K562 (cell line): ENCODE measurements at regions not wholly inside any gene's neighbourhood (a gene's known extent, or its start where the extent isn't known, plus 50 kb on each side); places are given as distances from the start of the nearest gene placed in this dataset.

Experiments used
- ATAC-seq: fragments of 200-7000 bp; cut with Tn5 transposase; 3 replicates; pipeline ENCODE4 v1.9.1; 2020; ENCODE audit warnings: moderate library complexity
- BruUV-seq: library from RNA; stranded (reverse); fragments of 400-500 nt; replicated peaks from 2 replicates; lab custom pipeline; 2021; lab: Mats Ljungman, UMichigan
- CTCF ChIA-PET: fragments of 300-600 bp; formaldehyde crosslinking; extraction: SDS; loops from one replicate; lab custom pipeline; 2021; ENCODE audit warnings: low intra/inter-chr PET ratio; lab: Yijun Ruan, JAX
- POLR2A ChIA-PET: fragments of 300-600, 350-650 bp; sonication (Branson Sonifier 250); formaldehyde crosslinking; extraction: SDS; loops from one replicate; lab custom pipeline; 2021; ENCODE audit warnings: antibody characterized with exemption, inconsistent platforms; lab: Yijun Ruan, JAX
- DNase-seq, 4 experiments: peaks; one replicate each; pipeline versions ENCODE4 v3.0.0 to v3.0.0-alpha.2; 2011 to 2018; ENCODE audit warnings: low spot score in 3 of 4, mixed read lengths in 3 of 4; ENCODE audit errors: extremely low read depth in 1 of 4
- FAIRE-seq: peaks from 2 replicates; lab custom pipeline; 2011; peaks lifted over from hg19 to GRCh38; lab: Jason Lieb, UNC
- H2AFZ ChIP-seq: 2 replicates; pipeline ENCODE4 v1.6.0; 2011; ENCODE audit warnings: low read depth, low read length, control low read depth, inconsistent platforms
- H3K27ac ChIP-seq: fragments of 200-600 bp; 3 replicates; pipeline ENCODE4 v1.8.0; 2011; ENCODE audit warnings: low read depth, mild to moderate bottlenecking, control low read depth, inconsistent platforms, low read length, moderate library complexity, mixed read lengths; ENCODE audit errors: extremely low read depth
- H3K27me3 ChIP-seq, 2 experiments: fragments of 300-600 bp in 1 of 2; 2 replicates in 1 of 2; 3 replicates in 1 of 2; pipeline versions ENCODE4 v1.6.0 to v1.8.0; 2011; ENCODE audit warnings: inconsistent platforms in 2 of 2, low read length in 2 of 2, mild to moderate bottlenecking in 1 of 2, mixed read lengths in 1 of 2, moderate library complexity in 1 of 2; ENCODE audit not compliant: control insufficient read depth in 2 of 2, insufficient read depth in 2 of 2
- H3K36me3 ChIP-seq: fragments of 300-600 bp; 3 replicates; pipeline ENCODE4 v1.8.0; 2011; ENCODE audit warnings: mild to moderate bottlenecking, low read length, inconsistent platforms; ENCODE audit not compliant: control insufficient read depth, insufficient read depth
- H3K4me1 ChIP-seq, 2 experiments: fragments of 200-600 bp in 1 of 2; replicated peaks in 1 of 2; 2 replicates in 1 of 2; 3 replicates in 1 of 2; pipeline versions ENCODE4 v1.5.1 to v1.8.0; 2011; ENCODE audit warnings: inconsistent platforms in 2 of 2, low read length in 2 of 2, mild to moderate bottlenecking in 1 of 2, mixed read lengths in 1 of 2, moderate library complexity in 1 of 2; ENCODE audit not compliant: control insufficient read depth in 2 of 2, insufficient read depth in 2 of 2
- H3K4me2 ChIP-seq: 2 replicates; pipeline ENCODE4 v1.6.1; 2011; ENCODE audit warnings: low read length, control low read depth, inconsistent platforms, mixed read lengths; ENCODE audit not compliant: insufficient read depth
- H3K4me3 ChIP-seq: fragments of 200-600 bp; sonication (generic), shearing (Covaris generic); 2 replicates; pipeline ENCODE4 v1.5.1; 2016; ENCODE audit warnings: control low read depth, inconsistent platforms
- H3K79me2 ChIP-seq: fragments of 200-600 bp; 3 replicates; pipeline ENCODE4 v1.8.0; 2011; ENCODE audit warnings: low read length, inconsistent platforms; ENCODE audit not compliant: control insufficient read depth, insufficient read depth
- H3K9ac ChIP-seq, 2 experiments: 2 replicates each; pipeline versions ENCODE4 v1.6.0 to v1.6.1; 2011; ENCODE audit warnings: low read depth in 2 of 2, low read length in 2 of 2, control low read depth in 1 of 2, inconsistent platforms in 1 of 2, mild to moderate bottlenecking in 1 of 2, mixed read lengths in 1 of 2; ENCODE audit not compliant: insufficient read depth in 1 of 2
- H3K9me1 ChIP-seq: one replicate; pipeline ENCODE4 v1.6.0; 2011; ENCODE audit warnings: inconsistent platforms, mild to moderate bottlenecking, low read length, moderate library complexity; ENCODE audit not compliant: control insufficient read depth, insufficient read depth
- H3K9me3 ChIP-seq: replicated peaks from 2 replicates; pipeline ENCODE4 v1.5.1; 2011; ENCODE audit warnings: low read depth, low read length, inconsistent platforms; ENCODE audit not compliant: control insufficient read depth, insufficient read depth
- H4K20me1 ChIP-seq: replicated peaks from 2 replicates; pipeline ENCODE4 v1.6.1; 2011; ENCODE audit warnings: low read length, inconsistent platforms, mixed read lengths; ENCODE audit not compliant: control insufficient read depth, insufficient read depth
- CTCF ChIP-seq, 3 experiments: IDR thresholded peaks in 2 of 3; conservative IDR thresholded peaks in 1 of 3; 2 replicates each; pipeline ENCODE4 v1.5.1; 2011 to 2012; ENCODE audit warnings: low read length in 3 of 3, mild to moderate bottlenecking in 3 of 3, control low read depth in 2 of 3, improper control_type of control experiment in 1 of 3, inconsistent platforms in 1 of 3, low read depth in 1 of 3, mixed read lengths in 1 of 3, moderate library complexity in 1 of 3; ENCODE audit not compliant: insufficient read depth in 2 of 3
- GATAD2A ChIP-seq: fragments of 450-650 bp; IDR thresholded peaks from 2 replicates; pipeline ENCODE4 v1.6.1; 2017
- KDM2B ChIP-seq: fragments of 250-450 bp; sonication (Bioruptor Pico); IDR thresholded peaks from 2 replicates; pipeline ENCODE4 v1.8.0; 2021; ENCODE audit warnings: mild to moderate bottlenecking, moderate library complexity
- MTA3 ChIP-seq: fragments of 450-650 bp; formaldehyde crosslinking; IDR thresholded peaks from 2 replicates; pipeline ENCODE4 v1.6.1; 2017; ENCODE audit warnings: mild to moderate bottlenecking, borderline replicate concordance
- NR2C1 ChIP-seq, 2 experiments: fragments of 450-650 bp; IDR thresholded peaks; 2 replicates each; pipeline ENCODE4 v1.6.1; 2017; ENCODE audit warnings: mild to moderate bottlenecking in 2 of 2, antibody characterized with exemption in 1 of 2, inconsistent platforms in 1 of 2, missing compliant biosample characterization in 1 of 2, missing genetic modification characterization in 1 of 2
- POLR2B ChIP-seq: fragments of 450-650 bp; IDR thresholded peaks from 2 replicates; pipeline ENCODE4 v1.6.1; 2018; ENCODE audit warnings: low read depth; ENCODE audit not compliant: partially characterized antibody
- POLR2G ChIP-seq: fragments of 200-400 bp; formaldehyde crosslinking; IDR thresholded peaks from 2 replicates; pipeline ENCODE4 v1.6.1; 2017; ENCODE audit warnings: low read depth, mild to moderate bottlenecking, antibody characterized with exemption, low read length, moderate library complexity
- PYGO2 ChIP-seq: fragments of 450-650 bp; IDR thresholded peaks from 2 replicates; pipeline ENCODE4 v1.6.1; 2016; ENCODE audit warnings: mild to moderate bottlenecking, missing genetic modification characterization, moderate library complexity, missing compliant biosample characterization
- RAD51 ChIP-seq: fragments of 450-650 bp; IDR thresholded peaks from 2 replicates; pipeline ENCODE4 v1.7.1; 2016; ENCODE audit warnings: low read depth, mild to moderate bottlenecking, borderline replicate concordance
- SMARCE1 ChIP-seq: fragments of 450-650 bp; IDR thresholded peaks from 2 replicates; pipeline ENCODE4 v1.7.1; 2016; ENCODE audit warnings: mild to moderate bottlenecking
- SRSF3 ChIP-seq: fragments of 200-400 bp; formaldehyde crosslinking; IDR thresholded peaks from 2 replicates; pipeline ENCODE4 v1.6.1; 2016; ENCODE audit warnings: mild to moderate bottlenecking, low read length, moderate library complexity; ENCODE audit not compliant: insufficient read depth
- SUPT5H ChIP-seq: fragments of 450-650 bp; IDR thresholded peaks from 2 replicates; pipeline ENCODE4 v1.6.1; 2016
- ZNF143 ChIP-seq: sonication (generic); formaldehyde crosslinking; IDR thresholded peaks from 2 replicates; pipeline ENCODE4 v1.9.0; 2022; ENCODE audit warnings: mild to moderate bottlenecking, missing genetic modification reagents
- ZNF197 ChIP-seq: fragments of 200-800 bp; sonication (Bioruptor generic); IDR thresholded peaks from 2 replicates; pipeline ENCODE4 v1.6.1; 2016; ENCODE audit warnings: low read depth, missing genetic modification characterization, missing compliant biosample characterization
- ZNF316 ChIP-seq: fragments of 450-650 bp; IDR thresholded peaks from 2 replicates; pipeline ENCODE4 v1.6.1; 2016
- WGBS: fragments of 100-300 bp; shearing (Covaris generic); methylation state at CpG from one replicate; pipeline ENCODE4 v1.1.6; 2016; ENCODE audit warnings: low coverage, mixed read lengths; ENCODE audit not compliant: insufficient coverage; ENCODE audit errors: missing lambda C conversion rate; 5-methylcytosine and 5-hydroxymethylcytosine counted together
- in situ Hi-C: fragments of 300-500 bp; cut with MboI; formaldehyde crosslinking; loops from 4 replicates; pipeline ENCODE4 v1.15.0; 2018; ENCODE audit warnings: inconsistent platforms, mixed read lengths
- intact Hi-C: fragments of 100-400 bp; cut with micrococcal nuclease; formaldehyde crosslinking; loops from 2 replicates; pipeline ENCODE4 v1.14.2; 2022

GRCh38 chr19:28419312-28419711 is 793.6 kb downstream of the UQCRFS1 start:
- FAIRE-seq = no peak

GRCh38 chr19:28417361-28417760 is 795.6 kb downstream of the UQCRFS1 start:
- H3K9me3 ChIP-seq = no peaks in the 10 kb centered on the region
- H3K4me3 ChIP-seq = no peak overlapping the region
- ChIA-PET POLR2A (interaction anchor here (1.1 to 1.3 kb wide), 2 partner anchors 9 to 16 kb away, joined by 3 to 5 read pairs; no protein-coding TSS in a partner anchor), CTCF (no interaction called here)
- no peaks in the 10 kb centered on the region for H3K9me1 ChIP-seq
- H4K20me1 ChIP-seq = 0 out of 2 replicates have a peak, but pooled peaks cover 4% of the 10 kb centered on the region
- in situ Hi-C loops = no loop called here
- ATAC-seq (peak; percentile 51), FAIRE-seq (no peak), DNase-seq (no peak)
- H3K27me3 ChIP-seq = no peaks in the 10 kb centered on the region
- peaks cover 3% of the 10 kb centered on the region; the same call in 1 of the 3 replicates for H3K36me3 ChIP-seq
- H3K27ac ChIP-seq = no peak overlapping the region
- intact Hi-C loops = no loop called here
- H3K79me2 ChIP-seq = no peaks in the 10 kb centered on the region
- no peaks in the 10 kb centered on the region for H3K4me1 ChIP-seq
- 41% methylated on average over 4 of the region's 5 CpGs for WGBS
- no peak overlapping the region for H3K9ac ChIP-seq
- H3K4me2 ChIP-seq = no peak overlapping the region
- no peak overlapping the region for H2AFZ ChIP-seq
- no TSS peak for BruUV-seq
- TF ChIP-seq PYGO2 (tag) (no peak), MTA3 (no peak), CTCF (IDR thresholded peaks at IDR 0.05 in 2 of 3, conservative IDR thresholded peaks at IDR 0.05 in 1 of 3; ENCODE audit: insufficient read depth in 2 of 3, low read depth in 1 of 3, low read length in 3 of 3) (no peak), ZNF316 (peak; percentile 48), RAD51 (no peak), GATAD2A (no peak), ZNF197 (CRISPR knock-in tag) (no peak), NR2C1 (IDR thresholded peaks at IDR 0.05) (no peak), NR2C1 (tag; IDR thresholded peaks at IDR 0.05) (no peak), POLR2B (peak; percentile 6), ZNF143 (CRISPR knock-in tag) (no peak), SUPT5H (peak; percentile 49; the same call in 1 of the 2 replicates)

More at GRCh38 chr19:28419312-28419711, 793.6 kb downstream of the UQCRFS1 start:
- BruUV-seq = no TSS peak
- ChIA-PET POLR2A (interaction anchor here (0.7 kb wide), 1 partner anchor 1735 kb away, joined by 3 read pairs; no protein-coding TSS in a partner anchor), CTCF (no interaction called here)
- no peaks in the 10 kb centered on the region for H3K4me1 ChIP-seq
- H3K27me3 ChIP-seq = no peaks in the 10 kb centered on the region
- intact Hi-C loops (no loop called here), in situ Hi-C loops (no loop called here)
- no peaks in the 10 kb centered on the region for H3K79me2 ChIP-seq
- peaks cover 8% of the 10 kb centered on the region; the same call in 1 of the 3 replicates for H3K36me3 ChIP-seq
- H3K9me1 ChIP-seq = no peaks in the 10 kb centered on the region
- 0 out of 2 replicates have a peak, but pooled peaks cover 4% of the 10 kb centered on the region for H4K20me1 ChIP-seq
- ATAC-seq (no peak), DNase-seq (no peak)
- no peak overlapping the region for H2AFZ ChIP-seq
- WGBS = 40% methylated on average over 2 of the region's 2 CpGs
- no peak overlapping the region for H3K4me2 ChIP-seq
- no peak overlapping the region for H3K9ac ChIP-seq
- H3K4me3 ChIP-seq = no peak overlapping the region
- TF ChIP-seq KDM2B (CRISPR knock-in tag) (no peak), SRSF3 (no peak), POLR2G (peak; percentile 22; the same call in 1 of the 2 replicates), SMARCE1 (no peak)
- H3K9me3 ChIP-seq = no peaks in the 10 kb centered on the region
- H3K27ac ChIP-seq = no peak overlapping the region
